HG03175 (cell line): ENCODE measurements at regions not wholly inside any gene's neighbourhood (a gene's known extent, or its start where the extent isn't known, plus 50 kb on each side); places are given as distances from the start of the nearest gene placed in this dataset.

ENCODE experiments used
- ATAC-seq: cut with Tn5 transposase; IDR thresholded peaks from one replicate; pipeline ENCODE4 v1.9.1; 2021; ENCODE audit warnings: mild to moderate bottlenecking, moderate library complexity; ENCODE audit not compliant: unreplicated experiment

DNA sequence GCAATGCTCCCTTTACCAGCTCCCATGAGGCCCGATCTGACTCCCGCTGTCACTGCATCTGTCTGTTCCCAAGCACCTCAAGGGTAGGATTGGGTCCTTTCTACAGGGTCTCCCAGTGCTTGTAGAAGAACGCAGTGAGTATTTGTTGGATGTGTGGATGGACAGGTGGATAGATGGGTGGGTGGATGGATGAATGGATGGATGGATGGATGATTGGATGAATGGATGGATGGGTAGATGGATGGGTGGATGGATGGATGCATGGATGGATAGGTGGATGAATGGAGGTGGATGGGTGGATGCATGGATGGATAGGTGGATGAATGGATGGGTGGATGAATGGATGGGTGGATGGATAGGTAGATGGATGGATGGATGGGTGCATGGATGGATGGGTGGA is 91.6 kb downstream of the HS1BP3 start:
- no peak for ATAC-seq

DNA sequence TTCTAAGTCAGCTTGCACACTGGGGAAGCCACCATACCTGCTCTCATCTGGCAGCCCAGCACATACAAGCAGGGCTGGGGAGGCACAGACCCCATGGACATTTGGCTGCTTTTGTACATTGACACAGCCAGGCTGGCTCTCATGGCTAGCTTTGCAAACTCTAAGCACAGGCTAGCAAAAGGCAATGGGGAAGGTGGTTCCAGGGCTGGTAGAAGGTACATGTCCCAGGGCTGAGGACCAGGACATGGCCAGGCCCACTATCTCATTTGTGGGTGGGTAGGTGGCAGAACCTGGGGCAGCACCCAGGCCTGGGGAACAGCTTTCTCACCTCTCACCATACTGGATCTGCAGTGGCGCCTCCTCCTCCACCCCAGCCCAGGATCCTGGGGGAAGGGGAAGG is 90.9 kb downstream of the HS1BP3 start:
- no peak for ATAC-seq

DNA sequence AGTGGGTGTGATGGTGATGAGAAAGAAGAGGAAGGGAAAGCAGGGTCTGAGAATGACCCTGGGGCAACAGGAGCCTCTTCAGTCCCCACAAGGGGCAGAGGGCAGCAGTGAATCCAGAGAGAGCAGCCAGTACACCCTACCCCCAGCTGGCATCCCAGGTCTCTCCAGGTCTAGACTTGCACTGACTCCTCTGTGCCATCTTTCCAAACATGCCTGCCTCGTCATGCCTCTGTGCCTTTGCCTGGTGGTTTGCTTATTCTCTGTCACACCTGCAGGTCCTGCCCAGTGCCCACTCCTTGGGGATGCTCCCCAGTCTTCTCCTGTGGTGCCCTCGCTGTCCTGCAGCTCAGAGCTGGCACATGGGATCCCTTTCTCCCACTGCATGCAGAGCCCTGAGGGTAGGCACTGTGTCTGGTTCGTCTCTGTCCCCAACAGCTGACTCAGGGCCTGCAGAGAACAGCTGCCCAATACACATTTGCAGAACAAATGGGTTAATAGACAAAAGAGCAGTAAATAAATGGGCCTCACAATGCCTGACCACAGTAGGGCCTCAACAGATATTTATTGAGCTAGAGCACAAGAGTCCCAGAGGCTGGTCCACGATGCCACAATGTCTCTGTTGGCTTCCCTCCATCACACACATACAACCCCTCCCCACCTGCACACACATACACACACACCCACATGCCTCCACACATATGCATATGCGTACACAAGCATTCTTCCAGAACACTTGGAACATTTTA is 89.8 kb downstream of the HS1BP3 start:
- ATAC-seq = no peak

DNA sequence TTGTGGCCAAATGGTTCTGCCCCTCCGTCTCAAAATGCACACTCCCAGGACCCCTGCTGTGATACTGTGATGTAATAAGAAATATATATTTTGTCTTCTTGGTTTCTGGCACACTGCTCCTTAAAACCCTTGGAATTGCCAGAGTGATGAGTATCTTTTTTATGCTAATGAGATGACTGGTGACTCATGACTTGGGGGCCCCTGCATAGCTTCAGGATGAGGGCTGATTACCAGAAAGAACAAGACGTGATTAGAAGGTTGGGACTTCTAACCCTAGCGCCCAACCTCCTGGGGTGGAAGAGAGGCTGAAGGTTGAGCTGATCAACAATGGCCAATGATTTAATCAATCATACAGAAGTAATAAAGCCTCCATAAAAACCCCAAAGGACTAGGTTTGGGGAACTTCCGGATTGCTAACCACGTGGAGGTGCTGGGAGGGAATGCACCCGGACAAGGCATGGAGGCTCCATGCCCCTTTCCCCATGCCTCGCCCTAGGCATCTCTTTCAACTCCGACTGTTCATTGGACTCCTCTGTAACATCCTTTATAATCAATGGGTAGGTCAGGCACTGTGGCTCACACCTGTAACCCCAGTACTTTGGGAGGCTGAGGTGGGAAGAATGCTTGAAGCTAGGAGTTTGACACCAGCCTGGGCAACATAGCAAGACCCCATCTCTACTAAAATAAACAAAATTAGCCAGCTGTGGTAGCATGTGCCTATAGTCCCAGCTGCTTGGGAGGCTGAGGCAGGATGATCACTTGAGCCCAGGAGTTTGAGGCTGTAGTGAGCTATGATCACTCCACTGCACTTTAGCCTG is 89.1 kb downstream of the HS1BP3 start:
- ATAC-seq = no peak

DNA sequence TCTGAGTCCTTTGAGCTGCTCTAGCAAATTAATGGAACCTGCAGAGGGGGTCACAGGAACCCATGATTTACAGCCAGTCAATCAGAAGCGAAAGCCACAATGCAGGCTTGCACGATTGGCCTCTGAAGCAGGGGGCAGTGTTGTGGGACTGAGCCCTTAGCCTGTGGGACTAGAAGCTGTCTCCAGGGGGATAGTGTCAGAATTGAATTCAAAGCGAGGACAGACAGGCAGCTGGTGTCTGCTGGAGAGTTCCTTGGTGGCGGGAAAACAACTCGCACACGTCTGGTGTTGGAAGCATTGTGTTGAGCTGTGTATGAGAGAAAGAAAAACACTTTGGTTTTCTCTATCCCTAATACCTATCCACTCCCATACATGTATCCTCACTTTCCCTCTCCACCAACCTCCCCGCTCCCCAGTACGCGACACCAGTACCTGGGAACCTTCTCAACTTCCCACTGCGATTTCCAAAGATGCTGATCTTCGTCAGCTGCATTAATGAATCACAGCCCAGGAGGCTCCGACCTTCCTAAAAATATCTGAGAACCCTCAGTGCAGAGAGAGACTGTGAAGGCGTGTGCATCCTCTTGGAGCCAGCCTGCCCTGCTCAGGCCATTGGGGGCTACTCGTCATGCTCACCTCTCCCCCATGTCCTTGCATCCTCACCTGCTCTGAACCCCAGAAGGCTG is 88.2 kb downstream of the HS1BP3 start:
- no peak for ATAC-seq

DNA sequence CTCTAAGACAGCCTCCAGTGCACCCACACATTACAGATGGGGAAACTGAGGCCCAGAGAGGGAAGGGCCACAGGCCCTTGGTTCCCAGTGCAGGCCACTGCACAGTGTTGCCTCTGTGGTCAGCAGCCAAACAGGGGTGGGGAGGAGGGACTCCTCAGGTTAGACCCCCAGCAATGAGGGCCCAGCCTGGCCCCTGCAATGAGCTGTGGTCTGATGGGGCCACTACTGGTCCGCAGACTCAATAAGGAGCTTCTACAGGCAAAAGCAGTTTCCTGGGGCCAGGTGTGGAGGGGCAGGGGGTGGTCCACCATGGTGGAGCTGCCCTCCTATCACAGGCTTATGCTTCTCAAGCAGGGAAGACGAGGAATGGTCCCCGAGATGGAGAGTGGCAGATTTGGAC is 87.6 kb downstream of the HS1BP3 start:
- no peak for ATAC-seq

DNA sequence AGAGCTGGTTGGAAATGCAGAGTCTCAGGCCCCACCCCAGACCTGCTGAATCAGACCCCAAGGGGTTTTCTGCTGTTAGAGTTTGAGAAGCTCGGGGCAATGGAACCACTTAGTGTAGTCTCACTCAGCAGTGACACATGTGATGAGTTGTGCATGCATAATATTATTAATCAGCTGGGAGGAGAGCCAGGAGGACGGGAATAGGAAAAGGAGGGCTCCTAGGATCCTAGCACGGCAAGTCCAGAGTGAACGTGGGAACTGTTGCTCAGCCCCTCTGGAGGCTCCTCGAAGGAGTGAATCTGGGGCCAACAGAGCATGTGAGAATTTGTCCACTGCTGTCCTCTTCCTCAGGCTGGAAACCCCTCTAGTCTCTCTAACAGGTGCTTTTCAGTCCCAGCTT is 87.1 kb downstream of the HS1BP3 start:
- no peak for ATAC-seq

DNA sequence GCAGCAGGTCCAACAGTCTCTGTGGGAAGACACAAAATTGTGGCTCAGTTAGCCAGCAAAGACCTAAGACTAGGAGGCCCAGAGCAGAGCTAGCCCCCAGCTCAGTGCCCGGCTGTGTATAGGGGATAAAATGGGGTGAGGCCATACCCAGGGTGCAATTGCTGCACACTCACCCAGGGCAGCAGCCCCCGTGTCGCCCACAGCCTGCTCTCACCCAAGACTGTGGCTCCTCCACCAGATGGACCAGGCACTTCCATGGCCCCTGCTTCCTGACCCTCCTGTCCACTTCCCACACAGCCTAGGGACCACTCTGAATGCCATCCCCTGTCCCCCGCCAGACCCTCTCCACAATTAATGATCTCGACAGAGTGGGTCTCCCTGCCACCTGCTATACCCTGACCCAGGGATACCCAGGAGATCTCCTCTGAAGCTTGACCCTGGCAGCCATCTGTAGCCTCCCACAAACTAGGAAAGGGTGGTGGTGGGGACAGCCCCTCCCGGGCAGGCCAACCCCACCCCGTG is 85.7 kb downstream of the HS1BP3 start:
- ATAC-seq = no peak

DNA sequence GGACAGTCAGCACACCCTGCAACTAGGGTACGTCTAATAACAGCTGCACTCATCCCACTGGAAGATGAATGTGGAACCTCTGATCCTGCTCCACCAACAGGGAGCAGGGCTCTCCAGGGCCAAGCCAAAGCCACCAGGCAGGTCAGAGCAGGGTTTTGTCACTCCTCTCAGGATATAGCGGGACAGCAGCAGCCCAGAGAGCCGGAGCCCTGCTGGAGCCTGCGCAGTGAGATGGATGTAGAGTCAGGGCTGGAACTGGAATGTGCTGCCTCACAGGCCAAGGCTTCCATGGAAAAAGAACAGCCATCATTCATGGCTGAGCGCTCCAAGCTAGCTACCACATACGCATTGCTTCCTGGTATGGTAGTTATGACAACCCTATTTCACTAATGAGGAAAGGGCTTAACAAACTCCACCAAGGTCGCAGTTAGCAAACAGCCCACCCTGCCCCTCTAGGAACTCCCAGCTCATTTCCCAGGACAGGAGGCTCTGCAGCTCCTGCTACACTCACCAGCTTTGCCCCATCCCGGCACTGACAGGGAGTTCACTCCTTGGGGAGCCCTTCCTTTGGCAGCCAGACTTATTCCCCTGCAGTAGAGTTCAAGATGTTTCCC is 85.2 kb downstream of the HS1BP3 start:
- no peak for ATAC-seq

DNA sequence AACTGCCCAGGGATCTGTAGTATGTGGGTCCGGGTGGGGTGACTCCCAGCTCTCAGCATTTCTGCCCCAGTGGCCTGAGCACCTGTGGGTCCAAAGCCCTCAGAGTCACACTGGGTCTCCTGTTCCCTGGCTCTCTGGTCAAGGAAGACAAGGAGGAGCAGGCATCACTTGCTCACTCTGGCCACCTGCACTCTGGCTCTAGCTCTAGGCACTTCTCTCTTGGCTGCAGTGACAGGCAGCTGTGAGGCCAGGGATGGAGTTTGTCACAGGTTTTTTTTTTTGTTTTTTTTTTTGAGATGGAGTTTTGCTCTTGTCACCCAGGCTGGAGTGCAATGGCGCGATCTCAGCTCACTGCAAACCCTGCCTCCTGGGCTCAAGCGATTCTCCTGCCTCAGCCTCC is 84.6 kb downstream of the HS1BP3 start:
- no peak for ATAC-seq

DNA sequence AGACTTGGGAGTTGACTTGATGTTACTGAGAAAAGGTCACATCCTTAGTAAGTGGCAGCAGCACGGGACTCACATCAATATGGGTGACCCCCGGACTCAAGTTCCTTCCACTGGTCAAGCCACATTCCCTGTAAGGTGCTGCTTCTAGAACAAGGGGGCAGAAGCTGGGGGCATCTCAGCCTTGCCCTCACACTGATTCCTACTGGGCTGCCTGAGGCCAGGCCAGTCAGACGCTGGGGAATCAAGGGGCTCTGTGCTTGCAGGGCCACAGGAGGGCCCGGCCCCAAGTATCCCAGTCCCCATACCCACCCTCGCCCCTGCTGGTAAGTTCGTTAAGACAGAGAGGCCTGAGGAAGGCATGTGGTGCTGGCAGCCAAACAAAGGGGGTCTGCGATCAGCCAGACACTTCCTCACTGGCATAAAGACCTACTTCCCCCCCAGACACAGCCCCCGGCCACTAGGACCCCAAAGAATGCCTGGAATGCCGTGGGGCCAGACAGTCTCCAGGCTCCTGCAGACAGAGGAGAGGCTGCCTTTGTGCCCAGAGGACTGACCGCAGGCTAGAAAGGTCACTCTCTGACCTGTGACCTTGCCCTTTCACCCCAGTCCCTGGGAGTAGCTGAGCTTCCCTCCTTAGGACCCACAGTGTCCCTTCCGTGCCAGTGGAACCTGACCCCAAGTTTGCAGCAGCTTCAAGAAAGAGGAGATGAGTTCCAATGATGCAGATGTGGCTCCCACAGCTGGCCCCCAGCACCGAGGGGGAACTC is 83.6 kb downstream of the HS1BP3 start:
- no peak for ATAC-seq
